ENCODE measurements at regions not wholly inside any gene's neighbourhood (a gene's known extent, or its start where the extent isn't known, plus 50 kb on each side); places are given as distances from the start of the nearest gene placed in this dataset.
"Not testable (repeated sequence)": the region's sequence is repeated elsewhere in the genome, so short reads cannot be mapped to it uniquely, and the experiment has no call there.

GRCh38 chr7:73937650-73938049 lies 76.7 kb downstream of the TMEM270 start:
- TF ChIP-seq CTCF, POLR2AphosphoS5 (IDR thresholded peaks at IDR 0.05): not testable (repeated sequence)
